Astrocyte of the hippocampus (primary cell): ENCODE measurements at regions not wholly inside any gene's neighbourhood (a gene's known extent, or its start where the extent isn't known, plus 50 kb on each side); places are given as distances from the start of the nearest gene placed in this dataset.
"Not testable (repeated sequence)": the region's sequence is repeated elsewhere in the genome, so short reads cannot be mapped to it uniquely, and the experiment has no call there.

Source experiments
- DNase-seq: peaks from one replicate; pipeline ENCODE4 v3.0.0; 2011; ENCODE audit warnings: low read depth, low spot score

GRCh38 chr1:91605566-91605965 lies 104.9 kb downstream of the CDC7 start:
- no peak for DNase-seq

- DNase-seq, result no peak
Observed at GRCh38 chr1:91606546-91607078, 106.0 kb downstream of the CDC7 start.

- not testable (repeated sequence) for DNase-seq
Observed at GRCh38 chr1:91607686-91608085, 107.0 kb downstream of the CDC7 start.

GRCh38 chr1:91608876-91609275 lies 108.2 kb downstream of the CDC7 start:
- peak; percentile 24 for DNase-seq

- DNase-seq, result peak; percentile 11
Observed at GRCh38 chr1:91609551-91609950, 108.9 kb downstream of the CDC7 start.

- DNase-seq, result no peak
Observed at GRCh38 chr1:91610102-91610501, 109.5 kb downstream of the CDC7 start.

GRCh38 chr1:91610789-91611188 lies 110.1 kb downstream of the CDC7 start:
- DNase-seq, result no peak

GRCh38 chr1:91611483-91611917 lies 110.8 kb downstream of the CDC7 start:
- DNase-seq, result no peak

- DNase-seq, result no peak
Observed at GRCh38 chr1:91613595-91613994, 112.9 kb downstream of the CDC7 start.

- no peak for DNase-seq
Observed at GRCh38 chr1:91616712-91617111, 116.1 kb downstream of the CDC7 start.

- DNase-seq, result no peak
Observed at GRCh38 chr1:91617285-91617765, 116.7 kb downstream of the CDC7 start.

- no peak for DNase-seq
Observed at GRCh38 chr1:91619881-91620280, 119.2 kb downstream of the CDC7 start.

- DNase-seq, result no peak
Observed at GRCh38 chr1:91621360-91621759, 120.7 kb downstream of the CDC7 start.

- DNase-seq, result no peak
Observed at GRCh38 chr1:91621907-91622306, 121.3 kb downstream of the CDC7 start.

- DNase-seq, result peak; percentile 29
Observed at GRCh38 chr1:91622616-91623015, 122.0 kb downstream of the CDC7 start.

- no peak for DNase-seq
Observed at GRCh38 chr1:91623020-91623419, 122.4 kb downstream of the CDC7 start.

GRCh38 chr1:91624331-91624730 lies 123.7 kb downstream of the CDC7 start:
- DNase-seq, result no peak
